ENCODE measurements at regions not wholly inside any gene's neighbourhood (a gene's known extent, or its start where the extent isn't known, plus 50 kb on each side); places are given as distances from the start of the nearest gene placed in this dataset.

DNA sequence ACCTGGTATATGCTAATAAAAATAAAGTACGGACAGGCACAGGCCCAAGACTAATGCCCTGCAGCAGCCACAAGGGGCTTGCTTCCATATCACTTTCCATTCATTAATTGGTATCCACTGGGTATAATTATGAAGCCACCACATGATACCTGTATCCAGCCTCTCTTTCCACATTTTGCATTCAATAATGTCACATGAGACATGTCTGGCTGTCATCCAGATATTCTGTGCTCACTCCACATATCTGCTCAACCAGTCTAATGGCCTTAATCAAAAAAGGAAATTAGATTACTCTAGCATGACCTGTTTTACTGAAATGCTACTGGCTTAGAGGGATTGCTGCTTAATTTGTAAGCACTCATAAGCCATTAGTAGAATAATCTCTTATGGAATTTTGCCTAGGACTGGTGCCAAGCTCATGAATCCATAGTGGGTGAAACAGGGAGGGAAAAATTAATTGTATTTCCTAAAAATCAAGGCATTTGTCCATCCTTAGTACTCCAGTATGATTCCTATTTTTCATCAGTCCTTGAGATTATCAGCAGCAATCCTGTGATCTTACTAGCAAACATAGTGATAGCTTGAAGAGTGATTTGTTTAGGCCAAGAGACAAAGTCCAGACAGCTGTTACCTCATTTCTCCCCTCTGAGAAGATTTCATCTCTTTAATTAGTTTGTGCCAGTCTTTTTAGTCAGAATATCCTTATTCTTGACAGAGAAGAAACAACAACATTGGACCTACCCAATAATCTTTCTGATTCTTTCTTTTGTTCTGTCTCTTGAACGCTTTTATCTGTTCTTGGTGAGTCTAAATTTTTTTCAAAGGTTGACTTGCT, 119.2 kb upstream of the ABCA1 start:
- Mint-ChIP-seq H3K9me3 (ENCODE audit: low read depth) (no peaks in the 10 kb centered on the region), H3K27me3 (peaks cover 5% of the 10 kb centered on the region)
- no peak for TF ChIP-seq CTCF (IDR thresholded peaks at IDR 0.05; ENCODE audit: unreplicated experiment)

GRCh38 chr9:105047742-105048041, 119.7 kb upstream of the ABCA1 start:
- no peak for TF ChIP-seq CTCF (IDR thresholded peaks at IDR 0.05; ENCODE audit: unreplicated experiment)
- H3K36me3 Mint-ChIP-seq (ENCODE audit: insufficient read depth) = no peaks in the 10 kb centered on the region
- no peak for DNase-seq (ENCODE audit: low spot score, unreplicated experiment)
- H3K27me3 Mint-ChIP-seq = peaks cover 5% of the 10 kb centered on the region
- no peaks in the 10 kb centered on the region for H3K9me3 Mint-ChIP-seq (ENCODE audit: low read depth)
- no peak overlapping the region for H3K4me3 Mint-ChIP-seq (ENCODE audit: low read depth)
- H3K27ac Mint-ChIP-seq = no peak overlapping the region
- peaks cover 4% of the 10 kb centered on the region for H3K4me1 Mint-ChIP-seq (ENCODE audit: low read depth)

More for the DNA sequence above, 119.2 kb upstream of the ABCA1 start:
- no peaks in the 10 kb centered on the region for H3K36me3 Mint-ChIP-seq (ENCODE audit: insufficient read depth)
- H3K4me1 Mint-ChIP-seq (ENCODE audit: low read depth) = peaks cover 4% of the 10 kb centered on the region
- no peak overlapping the region for H3K4me3 Mint-ChIP-seq (ENCODE audit: low read depth)
- no peak overlapping the region for H3K27ac Mint-ChIP-seq
- no peak for DNase-seq (ENCODE audit: low spot score, unreplicated experiment)

GRCh38 chr9:105048331-105048730, 120.4 kb upstream of the ABCA1 start:
- Mint-ChIP-seq H3K4me1 (ENCODE audit: low read depth) (peaks cover 4% of the 10 kb centered on the region), H3K27me3 (peaks cover 5% of the 10 kb centered on the region), H3K4me3 (ENCODE audit: low read depth) (no peak overlapping the region), H3K27ac (no peak overlapping the region), H3K9me3 (ENCODE audit: low read depth) (peaks cover 4% of the 10 kb centered on the region), H3K36me3 (ENCODE audit: insufficient read depth) (no peaks in the 10 kb centered on the region)
- TF ChIP-seq CTCF (IDR thresholded peaks at IDR 0.05; ENCODE audit: unreplicated experiment) = no peak
- DNase-seq (ENCODE audit: low spot score, unreplicated experiment) = no peak

DNA sequence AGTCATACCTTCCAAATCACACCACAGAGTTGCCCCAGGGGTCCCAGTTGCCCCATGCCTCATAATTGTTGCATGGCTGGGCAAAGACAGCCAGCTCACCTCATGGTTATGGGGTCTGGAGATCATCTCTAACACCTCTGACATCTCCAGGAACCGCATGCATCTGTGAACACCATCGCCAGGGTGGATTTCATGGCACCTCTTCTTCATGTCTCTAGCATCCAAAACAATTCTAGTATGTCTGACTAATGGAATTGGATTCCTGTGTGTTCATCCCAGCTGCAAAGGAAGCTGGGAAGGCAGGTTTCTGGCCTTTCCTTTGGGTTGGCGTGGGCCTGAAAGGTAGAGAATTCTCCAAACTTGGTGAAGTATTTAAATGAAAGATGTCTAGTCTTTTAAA, 122.3 kb upstream of the ABCA1 start:
- TF ChIP-seq CTCF (IDR thresholded peaks at IDR 0.05; ENCODE audit: unreplicated experiment) = no peak
- Mint-ChIP-seq H3K4me3 (ENCODE audit: low read depth) (no peak overlapping the region), H3K9me3 (ENCODE audit: low read depth) (peaks cover 9% of the 10 kb centered on the region), H3K4me1 (ENCODE audit: low read depth) (peaks cover 4% of the 10 kb centered on the region), H3K27ac (no peak overlapping the region), H3K27me3 (peaks cover 5% of the 10 kb centered on the region), H3K36me3 (ENCODE audit: insufficient read depth) (peaks cover 1% of the 10 kb centered on the region)
- DNase-seq (ENCODE audit: low spot score, unreplicated experiment) = no peak

GRCh38 chr9:105051897-105052296, 123.9 kb upstream of the ABCA1 start:
- no peak for TF ChIP-seq CTCF (IDR thresholded peaks at IDR 0.05; ENCODE audit: unreplicated experiment)
- no peak for DNase-seq (ENCODE audit: low spot score, unreplicated experiment)
- H3K27me3 Mint-ChIP-seq = peaks cover 5% of the 10 kb centered on the region
- H3K36me3 Mint-ChIP-seq (ENCODE audit: insufficient read depth) = peaks cover 1% of the 10 kb centered on the region
- H3K4me3 Mint-ChIP-seq (ENCODE audit: low read depth) = no peak overlapping the region
- H3K27ac Mint-ChIP-seq = no peak overlapping the region
- H3K9me3 Mint-ChIP-seq (ENCODE audit: low read depth) = peaks cover 9% of the 10 kb centered on the region
- H3K4me1 Mint-ChIP-seq (ENCODE audit: low read depth) = peaks cover 7% of the 10 kb centered on the region
